Parathyroid adenoma (tissue), 2 donors: ENCODE measurements at regions not wholly inside any gene's neighbourhood (a gene's known extent, or its start where the extent isn't known, plus 50 kb on each side); places are given as distances from the start of the nearest gene placed in this dataset.

Experiments used
- H2AFZ ChIP-seq: fragments of 300-600 bp; sonication (generic); one replicate; pipeline ENCODE4 v1.7.0; 2017; ENCODE audit warnings: antibody characterized with exemption, mild to moderate bottlenecking
- H3K27ac ChIP-seq: fragments of 300-600 bp; sonication (generic); one replicate; pipeline ENCODE4 v1.7.0; 2017
- H3K27me3 ChIP-seq: fragments of 300-600 bp; sonication (generic); one replicate; pipeline ENCODE4 v1.7.0; 2017; ENCODE audit warnings: low read length; ENCODE audit not compliant: control insufficient read depth, insufficient read depth
- H3K36me3 ChIP-seq: fragments of 300-600 bp; sonication (generic); one replicate; pipeline ENCODE4 v1.7.0; 2017; ENCODE audit warnings: low read length; ENCODE audit not compliant: control insufficient read depth, insufficient read depth
- H3K4me1 ChIP-seq: fragments of 300-600 bp; sonication (generic); one replicate; pipeline ENCODE4 v1.7.0; 2017; ENCODE audit warnings: control low read depth
- H3K4me2 ChIP-seq: fragments of 300-600 bp; sonication (generic); one replicate; pipeline ENCODE4 v1.7.0; 2017; ENCODE audit warnings: low read length
- H3K4me3 ChIP-seq: fragments of 300-600 bp; sonication (generic); one replicate; pipeline ENCODE4 v1.7.0; 2017; ENCODE audit warnings: low read depth, low read length
- H3K79me2 ChIP-seq: fragments of 300-600 bp; sonication (generic); one replicate; pipeline ENCODE4 v1.7.0; 2017; ENCODE audit warnings: control low read depth
- H3K9ac ChIP-seq: fragments of 300-600 bp; sonication (generic); one replicate; pipeline ENCODE4 v1.7.0; 2017; ENCODE audit warnings: mild to moderate bottlenecking
- H3K9me3 ChIP-seq: fragments of 300-600 bp; sonication (generic); one replicate; pipeline ENCODE4 v1.7.0; 2017; ENCODE audit warnings: low read length; ENCODE audit not compliant: control insufficient read depth
- CTCF ChIP-seq: fragments of 300-600 bp; sonication (generic); IDR thresholded peaks from one replicate; pipeline ENCODE4 v1.7.0; 2017; ENCODE audit warnings: antibody characterized with exemption, mild to moderate bottlenecking
- donor health status: primary hyperparathyroidism.

GRCh38 chr1:96424877-96425276 lies 296.7 kb upstream of the PTBP2 start:
- Histone ChIP-seq H2AFZ (no peak overlapping the region), H3K79me2 (no peaks in the 10 kb centered on the region), H3K9ac (no peak overlapping the region), H3K4me2 (no peak overlapping the region), H3K4me1 (no peaks in the 10 kb centered on the region), H3K27ac (no peak overlapping the region), H3K36me3 (no peaks in the 10 kb centered on the region), H3K9me3 (no peaks in the 10 kb centered on the region), H3K27me3 (no peaks in the 10 kb centered on the region), H3K4me3 (no peak overlapping the region)
- no peak for TF ChIP-seq CTCF

GRCh38 chr1:96425382-96426129 lies 296.0 kb upstream of the PTBP2 start:
- Histone ChIP-seq H3K4me2 (no peak overlapping the region), H3K4me3 (no peak overlapping the region), H3K9ac (no peak overlapping the region), H3K27me3 (no peaks in the 10 kb centered on the region), H2AFZ (no peak overlapping the region), H3K9me3 (no peaks in the 10 kb centered on the region), H3K27ac (no peak overlapping the region), H3K79me2 (no peaks in the 10 kb centered on the region), H3K4me1 (no peaks in the 10 kb centered on the region), H3K36me3 (no peaks in the 10 kb centered on the region)
- TF ChIP-seq CTCF = no peak

- Histone ChIP-seq H3K79me2 (no peaks in the 10 kb centered on the region), H3K27me3 (no peaks in the 10 kb centered on the region), H3K4me1 (no peaks in the 10 kb centered on the region), H2AFZ (no peak overlapping the region), H3K36me3 (no peaks in the 10 kb centered on the region), H3K9ac (no peak overlapping the region), H3K4me2 (no peak overlapping the region), H3K4me3 (no peak overlapping the region), H3K9me3 (no peaks in the 10 kb centered on the region), H3K27ac (no peak overlapping the region)
- no peak for TF ChIP-seq CTCF
These were observed 294.0 kb upstream of the PTBP2 start for GRCh38 chr1:96427616-96428015.

- no peak for TF ChIP-seq CTCF
- H3K9me3 ChIP-seq = no peaks in the 10 kb centered on the region
- H3K27ac ChIP-seq = no peak overlapping the region
- H3K4me3 ChIP-seq = no peak overlapping the region
- H3K36me3 ChIP-seq = no peaks in the 10 kb centered on the region
- H3K27me3 ChIP-seq = no peaks in the 10 kb centered on the region
- no peaks in the 10 kb centered on the region for H3K4me1 ChIP-seq
- no peak overlapping the region for H3K4me2 ChIP-seq
- H3K9ac ChIP-seq = no peak overlapping the region
- no peak overlapping the region for H2AFZ ChIP-seq
- H3K79me2 ChIP-seq = no peaks in the 10 kb centered on the region
These were observed 276.3 kb upstream of the PTBP2 start for GRCh38 chr1:96445302-96445701.

GRCh38 chr1:96464066-96464465 lies 257.5 kb upstream of the PTBP2 start:
- no peak for TF ChIP-seq CTCF
- Histone ChIP-seq H3K27me3 (no peaks in the 10 kb centered on the region), H3K79me2 (no peaks in the 10 kb centered on the region), H3K4me2 (no peak overlapping the region), H3K27ac (no peak overlapping the region), H3K9me3 (no peaks in the 10 kb centered on the region), H2AFZ (no peak overlapping the region), H3K4me3 (no peak overlapping the region), H3K9ac (no peak overlapping the region), H3K4me1 (no peaks in the 10 kb centered on the region), H3K36me3 (no peaks in the 10 kb centered on the region)
